ENCODE measurements at regions not wholly inside any gene's neighbourhood (a gene's known extent, or its start where the extent isn't known, plus 50 kb on each side); places are given as distances from the start of the nearest gene placed in this dataset.

GRCh38 chr17:63338272-63338671 lies 107.8 kb downstream of the CYB561 start:
- no peak for TF ChIP-seq RAD51 (IDR thresholded peaks at IDR 0.05; ENCODE audit: borderline replicate concordance, low read depth)
- H3K9me1 ChIP-seq (ENCODE audit: control insufficient read depth, insufficient read depth, low read length) = no peaks in the 10 kb centered on the region
- DNase-seq (ENCODE audit: extremely low read depth in 1 of 4, low spot score in 3 of 4) (no peak), FAIRE-seq (no peak), ATAC-seq (no peak)
- intact Hi-C loops (cut with micrococcal nuclease) = no loop called here
- H3K9ac ChIP-seq (ENCODE audit: insufficient read depth in 1 of 2, low read depth in 2 of 2, low read length in 2 of 2) = no peak overlapping the region
- no TSS peak for BruUV-seq (replicated peaks)
- H3K27ac ChIP-seq (ENCODE audit: extremely low read depth, low read depth, low read length) = no peak overlapping the region
- H3K4me1 ChIP-seq (replicated peaks in 1 of 2; ENCODE audit: control insufficient read depth in 2 of 2, insufficient read depth in 2 of 2, low read length in 2 of 2) = no peaks in the 10 kb centered on the region
- in situ Hi-C loops (cut with MboI) = no loop called here
- CTCF ChIA-PET (ENCODE audit: low intra/inter-chr PET ratio) = no interaction called here
- H3K4me3 ChIP-seq = no peak overlapping the region
- no peaks in the 10 kb centered on the region for H4K20me1 ChIP-seq (replicated peaks; ENCODE audit: control insufficient read depth, insufficient read depth, low read length)
- H3K4me2 ChIP-seq (ENCODE audit: insufficient read depth, low read length) = no peak overlapping the region
- H3K27me3 ChIP-seq (ENCODE audit: control insufficient read depth in 2 of 2, insufficient read depth in 2 of 2, low read length in 2 of 2) = no peaks in the 10 kb centered on the region
- POLR2A ChIA-PET = no interaction called here
- no peaks in the 10 kb centered on the region for H3K9me3 ChIP-seq (replicated peaks; ENCODE audit: control insufficient read depth, insufficient read depth, low read depth, low read length)
- H2AFZ ChIP-seq (ENCODE audit: low read depth, low read length) = no peak overlapping the region
- H3K36me3 ChIP-seq (ENCODE audit: control insufficient read depth, insufficient read depth, low read length) = no peaks in the 10 kb centered on the region
- H3K79me2 ChIP-seq (ENCODE audit: control insufficient read depth, insufficient read depth, low read length) = no peaks in the 10 kb centered on the region

DNA sequence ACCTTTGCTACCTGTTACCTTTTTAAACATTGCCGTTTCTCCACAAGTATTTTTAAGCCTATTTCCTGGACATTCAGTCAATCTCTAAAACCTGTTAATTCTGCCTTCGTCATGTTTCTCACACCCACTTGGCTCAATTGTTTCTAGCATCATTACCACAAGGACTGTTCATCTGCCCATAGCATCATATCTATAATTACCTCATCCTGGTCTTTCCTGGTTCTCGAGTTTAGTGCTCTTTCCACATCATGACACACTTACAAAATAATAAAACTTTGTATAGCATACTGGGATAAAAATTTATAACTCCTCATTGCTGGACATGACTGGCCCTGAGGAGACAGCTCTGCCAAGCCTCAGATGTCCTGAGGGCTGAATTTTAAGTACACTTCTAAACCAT lies 104.8 kb downstream of the CYB561 start:
- intact Hi-C loops (cut with micrococcal nuclease) (no loop called here), in situ Hi-C loops (cut with MboI) (no loop called here)
- Histone ChIP-seq H4K20me1 (replicated peaks; ENCODE audit: control insufficient read depth, insufficient read depth, low read length) (no peaks in the 10 kb centered on the region), H3K4me1 (replicated peaks in 1 of 2; ENCODE audit: control insufficient read depth in 2 of 2, insufficient read depth in 2 of 2, low read length in 2 of 2) (no peaks in the 10 kb centered on the region), H3K9ac (ENCODE audit: insufficient read depth in 1 of 2, low read depth in 2 of 2, low read length in 2 of 2) (no peak overlapping the region), H2AFZ (ENCODE audit: low read depth, low read length) (no peak overlapping the region), H3K36me3 (ENCODE audit: control insufficient read depth, insufficient read depth, low read length) (no peaks in the 10 kb centered on the region), H3K9me3 (replicated peaks; ENCODE audit: control insufficient read depth, insufficient read depth, low read depth, low read length) (no peaks in the 10 kb centered on the region), H3K9me1 (ENCODE audit: control insufficient read depth, insufficient read depth, low read length) (no peaks in the 10 kb centered on the region), H3K4me3 (no peak overlapping the region), H3K4me2 (ENCODE audit: insufficient read depth, low read length) (no peak overlapping the region), H3K79me2 (ENCODE audit: control insufficient read depth, insufficient read depth, low read length) (no peaks in the 10 kb centered on the region), H3K27me3 (ENCODE audit: control insufficient read depth in 2 of 2, insufficient read depth in 2 of 2, low read length in 2 of 2) (no peaks in the 10 kb centered on the region), H3K27ac (ENCODE audit: extremely low read depth, low read depth, low read length) (no peak overlapping the region)
- no TSS peak for BruUV-seq (replicated peaks)
- DNase-seq (ENCODE audit: extremely low read depth in 1 of 4, low spot score in 3 of 4) = no peak
- ChIA-PET POLR2A (no interaction called here), CTCF (ENCODE audit: low intra/inter-chr PET ratio) (no interaction called here)
- FAIRE-seq = no peak
- TF ChIP-seq ZNF146 (CRISPR knock-in tag; IDR thresholded peaks at IDR 0.05; ENCODE audit: unreplicated experiment) = no peak
- TF ChIP-seq ZNF124 (CRISPR knock-in tag; IDR thresholded peaks at IDR 0.05) = no peak
- no peak for TF ChIP-seq GATA2 (CRISPR knock-in tag; IDR thresholded peaks at IDR 0.05)
- no peak for TF ChIP-seq XRCC5 (IDR thresholded peaks at IDR 0.05; ENCODE audit: low read depth, low read length)
- no peak for ATAC-seq
- WGBS (ENCODE audit: insufficient coverage, low coverage, missing lambda C conversion rate) = 30% methylated on average over 3 of the region's 3 CpGs
